ENCODE measurements at regions not wholly inside any gene's neighbourhood (a gene's known extent, or its start where the extent isn't known, plus 50 kb on each side); places are given as distances from the start of the nearest gene placed in this dataset.

GRCh38 chr10:44014644-44015250 is 366.1 kb upstream of the ZNF32 start:
- TF ChIP-seq CTCF (IDR thresholded peaks at IDR 0.05; ENCODE audit: low read depth, low read length): no peak
- DNase-seq (ENCODE audit: extremely low read depth, low read depth): no peak

GRCh38 chr10:44013981-44014380 is 365.3 kb upstream of the ZNF32 start:
- no peak for DNase-seq (ENCODE audit: extremely low read depth, low read depth)

GRCh38 chr10:44012921-44013320 is 364.2 kb upstream of the ZNF32 start:
- DNase-seq (ENCODE audit: extremely low read depth, low read depth): no peak
- no peak for TF ChIP-seq CTCF (IDR thresholded peaks at IDR 0.05; ENCODE audit: low read depth, low read length)

More at GRCh38 chr10:44013981-44014380, 365.3 kb upstream of the ZNF32 start:
- no peak for TF ChIP-seq CTCF (IDR thresholded peaks at IDR 0.05; ENCODE audit: low read depth, low read length)

- TF ChIP-seq CTCF (IDR thresholded peaks at IDR 0.05; ENCODE audit: low read depth, low read length): no peak
- no peak for DNase-seq (ENCODE audit: extremely low read depth, low read depth)
Measured at GRCh38 chr10:44011603-44011981, 362.9 kb upstream of the ZNF32 start.

- TF ChIP-seq CTCF (IDR thresholded peaks at IDR 0.05; ENCODE audit: low read depth, low read length): no peak
- DNase-seq (ENCODE audit: extremely low read depth, low read depth): no peak
Measured at GRCh38 chr10:44010873-44011602, 362.4 kb upstream of the ZNF32 start.

GRCh38 chr10:44009891-44010632 is 361.4 kb upstream of the ZNF32 start:
- TF ChIP-seq CTCF (IDR thresholded peaks at IDR 0.05; ENCODE audit: low read depth, low read length): no peak
- DNase-seq (ENCODE audit: extremely low read depth, low read depth): peak; percentile 27
